CD14-positive monocyte (primary cell): ENCODE measurements at regions not wholly inside any gene's neighbourhood (a gene's known extent, or its start where the extent isn't known, plus 50 kb on each side); places are given as distances from the start of the nearest gene placed in this dataset.

ENCODE experiments used
- DNase-seq, 3 donors: peaks; one replicate each; pipeline ENCODE4 v3.0.0-alpha.2; 2011 to 2022
- H2AFZ ChIP-seq: 2 replicates; pipeline ENCODE4 v1.6.0; 2012; ENCODE audit warnings: mild to moderate bottlenecking, low read depth, low read length, inconsistent platforms; ENCODE audit not compliant: insufficient read depth, poor library complexity, severe bottlenecking
- H3K27ac ChIP-seq, 2 donors: 1 replicate in 1 of 2; 2 replicates in 1 of 2; pipeline ENCODE4 v1.5.1; 2012 to 2013; ENCODE audit warnings: low read length in 2 of 2, control low read depth in 1 of 2, inconsistent platforms in 1 of 2, low read depth in 1 of 2, mild to moderate bottlenecking in 1 of 2
- H3K27me3 ChIP-seq, 2 donors: one replicate each; pipeline versions ENCODE4 v1.6.0 to v1.6.1; 2011 to 2013; ENCODE audit warnings: low read length in 2 of 2; ENCODE audit not compliant: control insufficient read depth in 2 of 2, insufficient read depth in 2 of 2
- H3K36me3 ChIP-seq, 2 donors: replicated peaks in 1 of 2; 1 replicate in 1 of 2; 2 replicates in 1 of 2; pipeline versions ENCODE4 v1.5.1 to v1.6.1; 2012 to 2013; ENCODE audit warnings: low read length in 2 of 2, control low read depth in 1 of 2, inconsistent platforms in 1 of 2, mild to moderate bottlenecking in 1 of 2; ENCODE audit not compliant: insufficient read depth in 2 of 2, control insufficient read depth in 1 of 2
- H3K4me1 ChIP-seq, 2 donors: 1 replicate in 1 of 2; 2 replicates in 1 of 2; pipeline versions ENCODE4 v1.5.1 to v1.6.1; 2012 to 2013; ENCODE audit warnings: low read length in 2 of 2, control low read depth in 1 of 2, inconsistent platforms in 1 of 2, mild to moderate bottlenecking in 1 of 2, moderate library complexity in 1 of 2; ENCODE audit not compliant: insufficient read depth in 2 of 2, control insufficient read depth in 1 of 2
- H3K4me2 ChIP-seq: replicated peaks from 2 replicates; pipeline ENCODE3; 2012; ENCODE audit warnings: low read length, moderate library complexity, mild to moderate bottlenecking; ENCODE audit not compliant: poor library complexity, severe bottlenecking; ENCODE audit errors: extremely low read depth
- H3K4me3 ChIP-seq, 3 experiments: fragments of 200-600 bp in 1 of 3; sonication (generic) in 1 of 3; replicated peaks in 1 of 3; 1 replicate in 2 of 3; 2 replicates in 1 of 3; pipeline ENCODE4 v1.5.1; 2011 to 2013; ENCODE audit warnings: low read length in 3 of 3, mild to moderate bottlenecking in 3 of 3, control low read depth in 2 of 3, low read depth in 2 of 3, inconsistent platforms in 1 of 3, moderate library complexity in 1 of 3
- H3K79me2 ChIP-seq: 2 replicates; pipeline ENCODE4 v1.6.0; 2012; ENCODE audit warnings: mild to moderate bottlenecking, control low read depth, inconsistent platforms, low read length, moderate library complexity; ENCODE audit not compliant: insufficient read depth
- H3K9ac ChIP-seq: 2 replicates; pipeline ENCODE4 v1.6.0; 2017; ENCODE audit warnings: low read length, mild to moderate bottlenecking; ENCODE audit not compliant: insufficient read depth, poor library complexity, severe bottlenecking
- H3K9me3 ChIP-seq, 2 donors: replicated peaks in 1 of 2; 1 replicate in 1 of 2; 2 replicates in 1 of 2; pipeline versions ENCODE4 v1.5.1 to v1.6.1; 2012 to 2013; ENCODE audit warnings: low read length in 2 of 2, control low read depth in 1 of 2; ENCODE audit not compliant: control insufficient read depth in 1 of 2, insufficient read depth in 1 of 2
- H4K20me1 ChIP-seq: 2 replicates; pipeline ENCODE4 v1.6.0; 2012; ENCODE audit warnings: mild to moderate bottlenecking, low read length, control low read depth, moderate library complexity; ENCODE audit not compliant: insufficient read depth
- H3K27ac Mint-ChIP-seq, 7 donors: one replicate each; pipeline ENCODE4 v1.8.0; 2020; ENCODE audit warnings: mild to moderate bottlenecking in 7 of 7, mixed read lengths in 7 of 7, moderate library complexity in 6 of 7, inconsistent platforms in 2 of 7
- H3K27me3 Mint-ChIP-seq, 3 donors: one replicate each; pipeline ENCODE4 v1.8.0; 2021 to 2022; ENCODE audit warnings: low read depth in 3 of 3, mild to moderate bottlenecking in 3 of 3, mixed read lengths in 3 of 3, moderate library complexity in 3 of 3, inconsistent platforms in 1 of 3
- H3K36me3 Mint-ChIP-seq, 2 donors: one replicate each; pipeline ENCODE4 v1.8.0; 2020; ENCODE audit warnings: mixed read lengths in 2 of 2, inconsistent platforms in 1 of 2, mild to moderate bottlenecking in 1 of 2
- H3K4me1 Mint-ChIP-seq: one replicate; pipeline ENCODE4 v1.8.0; 2020; ENCODE audit warnings: mild to moderate bottlenecking, mixed read lengths
- H3K4me3 Mint-ChIP-seq, 2 donors: one replicate each; pipeline ENCODE4 v1.8.0; 2020; ENCODE audit warnings: mild to moderate bottlenecking in 2 of 2, mixed read lengths in 2 of 2, moderate library complexity in 1 of 2
- H3K9me3 Mint-ChIP-seq, 7 donors: one replicate each; pipeline ENCODE4 v1.8.0; 2020 to 2022; ENCODE audit warnings: mixed read lengths in 7 of 7, mild to moderate bottlenecking in 6 of 7, moderate library complexity in 6 of 7, inconsistent platforms in 2 of 7
- CTCF ChIP-seq: fragments of 200-600 bp; IDR thresholded peaks from one replicate; pipeline ENCODE4 v1.8.0; 2022; ENCODE audit warnings: antibody characterized with exemption, mild to moderate bottlenecking
- whole genome bisulfite sequencing: methylation state at CpG from one replicate; pipeline ENCODE4 v1.1.5; 2013; ENCODE audit warnings: missing lambda C conversion rate; ENCODE audit not compliant: insufficient coverage; 5-methylcytosine and 5-hydroxymethylcytosine counted together
- intact Hi-C, 2 donors: fragments of 100-400 bp; cut with micrococcal nuclease; formaldehyde crosslinking; loops; one replicate each; pipeline versions ENCODE4 v1.15.0 to v1.15.1; 2023

- DNase-seq: no peak
- Mint-ChIP-seq H3K36me3 (peaks cover 0 to 3% of the 10 kb centered on the region in 2 donors), H3K27ac (no peak overlapping the region), H3K4me1 (peaks cover 6% of the 10 kb centered on the region), H3K27me3 (peaks cover 0 to 4% (median 0%) of the 10 kb centered on the region in 3 donors), H3K9me3 (peaks cover 0 to 3% (median 0%) of the 10 kb centered on the region in 7 donors), H3K4me3 (no peak overlapping the region)
- H3K36me3 ChIP-seq: no peaks in the 10 kb centered on the region
- H3K27ac ChIP-seq: no peak overlapping the region
- TF ChIP-seq CTCF: no peak
- H3K4me3 ChIP-seq: peak overlapping the region in 2 of 3 experiments; percentile 65 to 79
- H3K9ac ChIP-seq: no peak overlapping the region
- intact Hi-C loops: no loop called here
- peaks cover 0 to 3% of the 10 kb centered on the region in 2 donors for H3K27me3 ChIP-seq
- no peaks in the 10 kb centered on the region for H3K9me3 ChIP-seq
- no peaks in the 10 kb centered on the region for H4K20me1 ChIP-seq
- 55% methylated on average over 28 of the region's 32 CpGs for WGBS
- H2AFZ ChIP-seq: peak overlapping the region; percentile 58
- H3K4me1 ChIP-seq: peaks cover 32 to 36% of the 10 kb centered on the region in 2 donors
- no peaks in the 10 kb centered on the region for H3K79me2 ChIP-seq
- peak overlapping the region; percentile 77 for H3K4me2 ChIP-seq
Observed at GRCh38 chr6:26214803-26215584, 127.8 kb downstream of the HFE start.

- peak overlapping the region; percentile 69 for H3K9ac ChIP-seq
- no peaks in the 10 kb centered on the region for H3K79me2 ChIP-seq
- no peaks in the 10 kb centered on the region for H4K20me1 ChIP-seq
- Mint-ChIP-seq H3K4me3 (no peak overlapping the region), H3K36me3 (peaks cover 0 to 3% of the 10 kb centered on the region in 2 donors), H3K27ac (no peak overlapping the region), H3K27me3 (peaks cover 0 to 4% (median 0%) of the 10 kb centered on the region in 3 donors), H3K9me3 (peaks cover 0 to 2% (median 0%) of the 10 kb centered on the region in 7 donors), H3K4me1 (peaks cover 10% of the 10 kb centered on the region)
- peak overlapping the region; percentile 58 for H2AFZ ChIP-seq
- H3K36me3 ChIP-seq: no peaks in the 10 kb centered on the region
- H3K4me2 ChIP-seq: peak overlapping the region; percentile 77
- DNase-seq: no peak
- 2% methylated on average over 22 of the region's 31 CpGs for WGBS
- intact Hi-C loops: no loop called here
- H3K27ac ChIP-seq: peak overlapping the region; percentile 90 to 92
- TF ChIP-seq CTCF: no peak
- peaks cover 0 to 3% of the 10 kb centered on the region in 2 donors for H3K27me3 ChIP-seq
- H3K4me3 ChIP-seq: peak overlapping the region; percentile 34 to 79 (median 65)
- H3K9me3 ChIP-seq: no peaks in the 10 kb centered on the region
- peaks cover 32 to 36% of the 10 kb centered on the region in 2 donors for H3K4me1 ChIP-seq
Observed at GRCh38 chr6:26215585-26216358, 128.5 kb downstream of the HFE start.
